SK-MEL-5 (cell line): ENCODE measurements at regions not wholly inside any gene's neighbourhood (a gene's known extent, or its start where the extent isn't known, plus 50 kb on each side); places are given as distances from the start of the nearest gene placed in this dataset.

ENCODE experiments used
- DNase-seq: peaks from one replicate; pipeline ENCODE4 v3.0.0-alpha.2; 2016; ENCODE audit warnings: low read depth, low spot score
- in situ Hi-C: cut with HindIII; loops from 2 replicates; pipeline ENCODE4 v1.10.0; 2016; ENCODE audit warnings: low sequenced_read_pairs, high pct_unique_total_duplicates, low pct_unique_long_range_greater_than_20kb
- small RNA-seq, 2 experiments: library from RNA; depleted of rRNA; stranded (forward); fragments of <200 nt; gene quantifications; one replicate each; pipeline ENCODE3, GENCODE V24; 2014

DNA sequence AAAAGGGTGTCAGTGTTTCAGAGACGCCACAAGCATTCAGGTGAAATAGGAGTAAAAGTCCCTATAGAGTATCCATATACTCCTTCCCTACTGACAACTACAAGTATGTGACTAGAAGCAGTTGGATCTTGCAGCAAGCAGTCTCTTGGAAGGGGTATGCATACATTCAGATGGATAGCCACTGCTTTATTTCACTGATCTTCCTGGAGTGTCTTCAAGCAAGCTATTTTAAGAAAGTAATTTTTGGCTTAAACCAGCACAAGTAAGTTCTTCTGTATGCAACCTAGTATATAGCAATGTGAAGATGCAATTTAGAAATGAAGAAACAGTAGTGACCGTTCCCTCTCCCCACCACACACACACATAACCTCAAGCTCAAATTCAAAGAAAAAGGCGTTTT, 446.8 kb upstream of the CDH18 start:
- in situ Hi-C loops, result no loop called here
- DNase-seq, result no peak

DNA sequence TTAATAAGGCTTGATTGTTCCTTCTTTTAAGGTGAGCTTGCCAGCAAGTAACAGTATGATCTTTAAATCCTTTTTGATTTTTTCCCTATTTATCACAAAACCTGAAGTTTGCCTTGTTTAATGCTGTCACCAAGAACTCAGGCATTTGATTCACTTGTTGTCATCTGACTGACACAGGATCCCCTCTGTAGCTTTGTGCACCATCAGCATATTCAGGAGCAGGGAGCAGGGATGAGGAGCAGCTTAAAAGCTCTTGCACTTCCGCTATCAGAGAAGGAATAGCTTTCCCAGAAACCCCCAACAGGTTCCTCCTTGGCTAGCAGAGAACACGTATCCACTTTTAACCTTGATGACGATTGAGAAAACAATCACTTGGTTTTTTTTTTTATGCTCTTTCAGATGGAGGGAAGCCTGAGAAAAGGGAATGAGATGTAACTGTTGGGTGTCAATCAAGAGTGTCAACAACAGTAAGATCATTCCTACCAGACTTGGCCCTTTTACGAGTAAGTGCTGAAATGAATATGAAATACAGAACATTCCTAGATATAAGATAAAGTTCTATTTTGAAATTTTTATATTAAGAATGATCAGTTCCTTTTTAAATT, 433.1 kb upstream of the CDH18 start:
- in situ Hi-C loops, result no loop called here
- DNase-seq, result no peak

Small RNA genes lying in the stretch of these regions (small RNA-seq; reads per million reads assigned to genes)
- gene AC091946.2 (0 reads per million in 2 experiments), gene AC140172.1 (0 reads per million in 2 experiments)
